ENCODE measurements at regions not wholly inside any gene's neighbourhood (a gene's known extent, or its start where the extent isn't known, plus 50 kb on each side); places are given as distances from the start of the nearest gene placed in this dataset.

- peak; percentile 54 for DNase-seq (ENCODE audit: insufficient read length, low spot score, missing footprints)
- peak overlapping the region; percentile 57 for H2AFZ ChIP-seq (ENCODE audit: low read length)
- H3K79me2 ChIP-seq (ENCODE audit: insufficient read depth, low read length), result no peaks in the 10 kb centered on the region
- H3K4me2 ChIP-seq (ENCODE audit: insufficient read depth, low read length), result no peak overlapping the region
- peaks cover 15% of the 10 kb centered on the region for H3K4me1 ChIP-seq (ENCODE audit: insufficient read depth, low read length)
- no peaks in the 10 kb centered on the region for H4K20me1 ChIP-seq (ENCODE audit: insufficient read depth, low read length)
- TF ChIP-seq CTCF (IDR thresholded peaks at IDR 0.05; ENCODE audit: extremely low read depth, low read depth, low read length), result no peak
- H3K9me3 ChIP-seq (ENCODE audit: low read depth, low read length), result no peaks in the 10 kb centered on the region
- H3K4me3 ChIP-seq (ENCODE audit: insufficient read depth, low read length), result no peak overlapping the region
- no peaks in the 10 kb centered on the region for H3K36me3 ChIP-seq (ENCODE audit: insufficient read depth, low read length)
- no peaks in the 10 kb centered on the region for H3K27me3 ChIP-seq (ENCODE audit: insufficient read depth, low read length)
- H3K27ac ChIP-seq (ENCODE audit: low read depth, low read length), result no peak overlapping the region
These were observed 189.4 kb upstream of the FGGY start for GRCh38 chr1:59107516-59107915.

GRCh38 chr1:59107916-59108315 is 189.0 kb upstream of the FGGY start:
- no peaks in the 10 kb centered on the region for H3K79me2 ChIP-seq (ENCODE audit: insufficient read depth, low read length)
- no peak overlapping the region for H3K4me3 ChIP-seq (ENCODE audit: insufficient read depth, low read length)
- H3K4me1 ChIP-seq (ENCODE audit: insufficient read depth, low read length), result peaks cover 15% of the 10 kb centered on the region
- no peaks in the 10 kb centered on the region for H3K9me3 ChIP-seq (ENCODE audit: low read depth, low read length)
- no peaks in the 10 kb centered on the region for H3K27me3 ChIP-seq (ENCODE audit: insufficient read depth, low read length)
- no peak overlapping the region for H2AFZ ChIP-seq (ENCODE audit: low read length)
- no peaks in the 10 kb centered on the region for H3K36me3 ChIP-seq (ENCODE audit: insufficient read depth, low read length)
- H3K4me2 ChIP-seq (ENCODE audit: insufficient read depth, low read length), result no peak overlapping the region
- H4K20me1 ChIP-seq (ENCODE audit: insufficient read depth, low read length), result no peaks in the 10 kb centered on the region
- TF ChIP-seq CTCF (IDR thresholded peaks at IDR 0.05; ENCODE audit: extremely low read depth, low read depth, low read length), result no peak
- DNase-seq (ENCODE audit: insufficient read length, low spot score, missing footprints), result no peak
- no peak overlapping the region for H3K27ac ChIP-seq (ENCODE audit: low read depth, low read length)

GRCh38 chr1:59108481-59109317 is 188.2 kb upstream of the FGGY start:
- H3K4me1 ChIP-seq (ENCODE audit: insufficient read depth, low read length), result peaks cover 15% of the 10 kb centered on the region
- TF ChIP-seq CTCF (IDR thresholded peaks at IDR 0.05; ENCODE audit: extremely low read depth, low read depth, low read length), result no peak
- no peaks in the 10 kb centered on the region for H4K20me1 ChIP-seq (ENCODE audit: insufficient read depth, low read length)
- no peak overlapping the region for H3K27ac ChIP-seq (ENCODE audit: low read depth, low read length)
- no peak for DNase-seq (ENCODE audit: insufficient read length, low spot score, missing footprints)
- H3K4me2 ChIP-seq (ENCODE audit: insufficient read depth, low read length), result no peak overlapping the region
- no peaks in the 10 kb centered on the region for H3K27me3 ChIP-seq (ENCODE audit: insufficient read depth, low read length)
- peak overlapping the region; percentile 36 for H2AFZ ChIP-seq (ENCODE audit: low read length)
- no peaks in the 10 kb centered on the region for H3K9me3 ChIP-seq (ENCODE audit: low read depth, low read length)
- no peaks in the 10 kb centered on the region for H3K79me2 ChIP-seq (ENCODE audit: insufficient read depth, low read length)
- H3K4me3 ChIP-seq (ENCODE audit: insufficient read depth, low read length), result no peak overlapping the region
- H3K36me3 ChIP-seq (ENCODE audit: insufficient read depth, low read length), result no peaks in the 10 kb centered on the region

- Histone ChIP-seq H3K27me3 (ENCODE audit: insufficient read depth, low read length) (no peaks in the 10 kb centered on the region), H3K36me3 (ENCODE audit: insufficient read depth, low read length) (no peaks in the 10 kb centered on the region), H3K4me3 (ENCODE audit: insufficient read depth, low read length) (no peak overlapping the region), H2AFZ (ENCODE audit: low read length) (no peak overlapping the region), H3K79me2 (ENCODE audit: insufficient read depth, low read length) (no peaks in the 10 kb centered on the region), H4K20me1 (ENCODE audit: insufficient read depth, low read length) (no peaks in the 10 kb centered on the region), H3K27ac (ENCODE audit: low read depth, low read length) (no peak overlapping the region), H3K4me2 (ENCODE audit: insufficient read depth, low read length) (no peak overlapping the region), H3K9me3 (ENCODE audit: low read depth, low read length) (no peaks in the 10 kb centered on the region), H3K4me1 (ENCODE audit: insufficient read depth, low read length) (peaks cover 13% of the 10 kb centered on the region)
- DNase-seq (ENCODE audit: insufficient read length, low spot score, missing footprints), result no peak
- no peak for TF ChIP-seq CTCF (IDR thresholded peaks at IDR 0.05; ENCODE audit: extremely low read depth, low read depth, low read length)
These were observed 186.6 kb upstream of the FGGY start for GRCh38 chr1:59110271-59110670.

Measured in osteoblast (primary cell).